Esophagus mucosa (tissue), 1 donor: ENCODE measurements at regions not wholly inside any gene's neighbourhood (a gene's known extent, or its start where the extent isn't known, plus 50 kb on each side); places are given as distances from the start of the nearest gene placed in this dataset.

ENCODE experiments used
- ATAC-seq: fragments of 200-7000 bp; cut with Tn5 transposase; one replicate; pipeline ENCODE4 v1.9.1; 2020
- donor health status: DM: yes; HTN: yes; CAD: no.

DNA sequence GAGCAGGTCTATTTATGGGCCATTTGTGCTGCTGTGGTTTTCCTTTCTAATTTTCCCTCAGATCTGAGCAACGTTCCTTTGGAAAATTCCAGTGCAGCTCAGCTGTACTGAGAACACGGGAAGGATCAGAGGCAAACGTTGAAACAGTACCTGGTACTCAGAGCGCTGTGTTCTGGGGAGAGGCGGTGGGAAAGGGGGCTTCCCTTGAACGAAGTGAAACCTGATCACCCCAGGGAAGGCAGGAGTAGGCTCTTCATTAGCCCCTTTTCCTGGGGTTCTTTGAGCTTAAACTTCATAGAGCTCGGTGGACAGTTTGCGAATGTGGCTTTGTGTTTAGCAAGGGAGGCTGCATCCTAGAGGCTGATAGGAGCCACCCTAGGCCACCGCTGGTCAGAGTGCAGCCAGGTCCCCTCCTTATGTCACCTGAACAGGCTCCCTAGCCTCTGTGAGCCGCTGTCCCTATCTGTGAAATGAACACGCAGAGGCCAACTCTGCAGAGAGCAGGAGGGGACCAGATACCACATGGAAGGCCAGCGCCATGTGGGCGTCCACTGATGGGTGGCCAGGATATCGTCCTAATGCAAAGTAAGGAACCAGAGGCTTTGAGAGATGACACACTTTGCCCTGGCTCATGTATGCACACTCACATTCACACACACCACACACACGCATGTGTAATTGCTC is 1464.8 kb downstream of the BRD1 start:
- no peak for ATAC-seq

DNA sequence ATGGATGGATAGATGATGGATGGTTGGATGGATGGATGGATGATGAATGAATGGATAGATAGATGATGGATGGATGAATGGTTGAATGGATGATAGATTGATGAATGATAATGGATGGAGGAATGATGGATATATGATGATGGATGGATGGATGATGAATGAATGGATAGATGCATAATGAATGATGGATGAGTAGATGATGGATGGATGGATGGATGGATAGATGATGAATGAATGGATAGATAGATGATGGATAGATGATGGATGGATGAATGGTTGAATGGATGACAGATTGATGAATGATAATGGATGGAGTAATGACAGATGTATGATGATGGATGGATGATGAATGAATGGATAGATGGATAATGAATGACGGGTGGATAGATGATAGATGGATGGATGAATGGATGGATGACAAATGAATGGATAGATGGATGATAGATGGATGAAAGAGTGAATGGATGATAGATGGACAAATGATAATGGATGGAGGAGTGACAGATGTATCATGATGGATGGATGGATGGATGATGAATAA is 1466.5 kb downstream of the BRD1 start:
- no peak for ATAC-seq

DNA sequence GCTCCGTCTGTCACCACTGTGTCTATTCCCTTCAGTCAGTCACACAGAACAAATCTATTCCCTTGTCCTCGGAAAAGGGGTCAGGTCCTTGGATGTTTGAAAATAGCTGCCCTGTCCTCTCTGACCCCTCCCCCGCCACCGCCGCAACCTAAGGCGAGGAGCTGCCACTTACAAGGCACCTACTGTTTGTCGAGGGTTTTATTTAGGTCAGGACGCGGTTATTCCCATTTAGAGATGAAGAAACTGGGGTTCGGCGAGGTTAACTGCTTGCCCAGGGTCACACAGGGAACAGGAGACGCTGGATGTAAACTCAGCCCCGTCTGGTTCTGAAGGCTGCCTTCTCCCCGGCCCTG is 1468.1 kb downstream of the BRD1 start:
- no peak for ATAC-seq

DNA sequence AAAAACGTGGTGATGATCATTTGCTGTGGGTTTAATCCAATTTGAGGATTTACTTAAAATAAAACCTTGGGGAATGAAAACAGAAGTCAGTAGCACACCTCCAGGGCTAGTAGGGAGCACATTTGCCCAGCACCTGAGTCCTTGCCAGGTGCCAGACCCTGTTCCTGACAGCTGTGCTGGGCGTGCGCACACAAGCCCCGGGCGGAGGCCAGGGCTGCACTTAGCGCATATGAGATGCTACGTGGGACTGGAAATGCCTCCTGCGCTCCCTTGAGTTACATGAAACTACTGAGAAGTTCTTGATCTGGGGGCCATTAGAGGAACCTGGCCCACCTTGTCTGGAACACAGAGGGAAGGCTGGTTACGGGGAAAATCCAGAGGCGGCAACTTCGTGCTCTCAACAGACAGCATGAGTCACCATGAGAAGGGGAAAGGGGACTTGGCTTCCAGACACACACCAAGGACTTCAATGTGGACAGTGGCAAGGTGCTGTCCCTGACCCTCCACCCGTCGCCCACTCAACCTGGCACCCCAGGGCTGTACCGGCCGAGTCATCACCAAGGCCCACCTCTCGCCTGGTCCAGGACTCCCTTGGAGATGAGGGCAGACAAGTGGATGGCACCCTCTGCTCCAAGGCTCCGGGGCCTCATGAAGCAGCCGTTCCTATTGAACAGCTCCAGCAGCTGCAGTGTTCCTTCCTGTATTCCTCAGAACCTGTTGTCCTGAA is 1468.6 kb downstream of the BRD1 start:
- ATAC-seq = no peak

DNA sequence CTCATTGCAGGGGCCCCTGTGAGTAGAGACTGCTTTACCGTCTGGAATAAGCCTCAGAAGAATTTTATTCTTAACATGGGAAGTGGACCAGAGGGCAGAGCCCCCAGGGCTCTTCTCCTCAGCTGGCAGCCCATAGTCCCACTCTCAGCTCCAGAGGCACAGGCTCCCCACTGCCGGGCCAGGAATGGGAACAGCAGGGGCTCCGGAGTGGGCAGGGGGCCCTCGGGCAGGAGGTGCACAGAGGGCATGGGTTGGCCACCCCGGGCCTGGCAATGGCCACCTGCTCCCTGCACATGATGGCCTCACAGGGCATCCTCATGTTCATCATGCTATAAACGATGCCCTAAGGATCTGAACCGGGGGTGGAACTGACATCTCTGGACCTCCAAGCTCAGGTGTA is 1469.7 kb downstream of the BRD1 start:
- no peak for ATAC-seq

DNA sequence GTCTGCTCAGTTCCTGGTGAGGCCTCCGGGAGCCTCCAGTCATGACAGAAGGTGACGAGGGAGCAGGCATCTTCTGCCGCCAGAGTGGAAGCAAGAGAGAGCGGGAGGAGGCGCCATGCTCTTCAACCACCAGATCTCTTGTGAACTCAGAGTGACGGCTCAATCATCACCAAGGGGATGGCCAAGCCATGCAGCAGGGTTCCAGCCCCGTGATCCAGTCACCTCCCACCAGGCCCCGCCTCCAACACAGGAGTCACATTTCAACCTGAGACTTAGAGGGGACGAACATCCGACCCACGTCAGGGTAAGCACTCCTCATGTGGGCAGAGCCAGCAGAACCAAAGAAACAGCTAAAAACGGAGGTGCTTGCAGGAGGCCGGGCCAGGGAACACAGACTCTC is 1470.5 kb downstream of the BRD1 start:
- ATAC-seq = no peak

DNA sequence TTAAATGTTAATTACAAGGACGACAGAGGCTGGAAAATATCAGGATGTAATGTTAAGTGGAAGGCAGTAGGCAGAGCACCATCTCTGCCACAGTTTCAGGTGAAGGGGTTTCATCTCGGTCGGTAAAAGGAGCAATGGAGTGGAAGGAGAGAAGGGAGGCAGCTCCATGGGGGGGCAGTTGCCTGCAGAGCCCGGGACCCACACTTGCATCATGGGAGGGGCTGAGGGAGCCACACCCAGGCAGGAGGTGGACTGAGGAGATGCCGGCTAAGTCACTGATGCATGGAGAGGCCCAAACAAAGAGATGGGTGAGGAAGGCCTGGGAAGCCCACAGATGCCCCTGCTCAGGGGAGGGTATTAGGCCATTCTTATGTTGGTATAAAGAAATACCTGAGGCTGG is 1470.9 kb downstream of the BRD1 start:
- ATAC-seq = no peak

DNA sequence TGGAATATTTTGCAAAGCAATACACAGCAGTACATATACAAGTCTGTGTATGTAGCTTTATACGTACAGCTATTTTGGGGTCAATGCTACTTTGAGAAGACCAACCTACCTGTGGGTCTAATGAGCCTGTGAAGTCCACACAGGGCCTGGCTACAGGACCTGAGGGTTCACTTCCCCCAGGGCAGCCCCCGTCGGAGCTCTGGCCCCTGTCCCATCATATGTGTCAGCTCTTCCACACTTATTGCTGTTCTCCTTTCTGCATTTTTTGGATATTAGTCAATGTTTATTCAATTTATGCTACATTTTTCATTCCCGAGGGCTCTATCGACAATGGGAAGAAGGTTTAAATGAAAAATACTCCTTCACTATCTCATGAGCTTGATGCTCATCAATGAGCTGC is 1473.6 kb downstream of the BRD1 start:
- ATAC-seq = no peak

DNA sequence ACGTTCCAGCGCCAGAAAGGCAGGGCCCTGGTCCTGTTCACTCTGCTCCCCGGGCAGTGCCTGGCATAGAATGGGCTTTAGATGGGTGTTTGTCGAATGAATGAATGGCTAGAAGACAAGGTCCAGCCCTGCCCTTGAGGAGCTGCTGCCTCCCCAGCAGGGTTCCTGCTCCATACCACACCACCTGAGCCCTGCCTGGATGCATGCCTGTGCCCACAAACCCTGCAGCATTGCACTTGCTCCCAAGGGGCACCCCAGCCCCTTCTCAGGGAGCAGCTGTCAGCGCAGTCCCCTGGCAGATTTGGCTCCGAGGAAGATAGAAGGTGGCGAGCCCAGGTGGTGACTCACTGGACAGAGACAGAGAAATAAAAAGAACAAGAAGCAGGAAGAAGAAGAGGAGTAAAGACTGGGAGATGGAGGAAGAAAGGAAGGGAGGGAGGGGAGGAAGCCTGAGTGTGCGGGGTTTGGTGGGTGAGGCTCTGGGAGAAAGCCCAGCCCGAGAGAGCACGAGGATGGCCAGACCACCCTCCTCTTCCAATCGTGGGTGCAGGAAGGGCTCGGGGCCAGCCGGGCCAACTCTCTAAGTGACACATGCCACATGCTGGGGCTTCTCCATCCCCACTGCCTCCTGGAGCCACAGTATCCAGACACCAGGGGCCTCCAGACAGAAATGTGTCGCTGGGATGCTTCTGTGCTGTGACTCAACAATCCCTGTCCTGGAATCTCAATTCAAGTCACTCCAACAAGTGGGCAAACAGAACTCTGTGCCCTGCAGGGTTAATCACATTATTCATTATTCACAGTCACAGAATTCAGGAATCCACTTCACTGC is 1474.3 kb downstream of the BRD1 start:
- ATAC-seq = no peak

DNA sequence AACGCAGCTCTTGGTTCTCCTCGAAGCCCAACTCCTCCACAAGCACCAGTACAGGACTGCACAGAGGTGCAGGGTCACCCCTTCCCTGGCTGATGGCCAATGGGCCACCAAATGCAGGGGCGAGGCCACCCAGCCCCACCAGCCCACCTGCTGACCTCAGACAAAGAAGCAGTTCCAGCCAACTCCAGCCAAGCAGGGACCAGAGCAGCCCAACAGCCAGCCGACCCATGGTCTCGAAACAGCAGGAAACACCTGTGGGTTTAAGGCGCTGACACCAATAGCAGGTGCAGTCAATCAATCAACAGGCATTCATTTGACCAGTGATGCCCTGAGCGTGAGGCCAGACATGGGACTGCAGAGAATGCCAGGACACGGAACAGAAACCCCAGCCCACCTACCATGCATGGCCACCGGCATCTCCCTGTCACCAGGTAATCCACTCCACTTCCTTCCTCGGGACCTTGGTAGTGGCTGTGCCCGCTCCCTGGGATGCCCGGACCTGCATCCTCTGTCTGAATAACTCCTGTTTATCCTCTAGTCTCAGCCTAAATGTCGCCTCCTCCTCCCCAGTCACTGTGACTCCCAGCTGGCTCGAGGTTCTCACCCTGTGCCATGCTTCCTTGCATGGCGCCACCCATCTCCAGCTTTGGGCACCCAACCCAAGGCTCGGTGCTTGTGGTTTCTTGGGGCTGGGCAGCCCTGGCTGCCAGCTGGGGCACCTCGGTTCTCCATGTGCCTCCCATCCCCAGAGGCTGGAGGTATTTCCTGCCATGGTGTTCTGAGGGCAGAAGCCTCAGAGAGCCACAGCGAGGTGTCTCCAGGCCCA is 1475.4 kb downstream of the BRD1 start:
- no peak for ATAC-seq

DNA sequence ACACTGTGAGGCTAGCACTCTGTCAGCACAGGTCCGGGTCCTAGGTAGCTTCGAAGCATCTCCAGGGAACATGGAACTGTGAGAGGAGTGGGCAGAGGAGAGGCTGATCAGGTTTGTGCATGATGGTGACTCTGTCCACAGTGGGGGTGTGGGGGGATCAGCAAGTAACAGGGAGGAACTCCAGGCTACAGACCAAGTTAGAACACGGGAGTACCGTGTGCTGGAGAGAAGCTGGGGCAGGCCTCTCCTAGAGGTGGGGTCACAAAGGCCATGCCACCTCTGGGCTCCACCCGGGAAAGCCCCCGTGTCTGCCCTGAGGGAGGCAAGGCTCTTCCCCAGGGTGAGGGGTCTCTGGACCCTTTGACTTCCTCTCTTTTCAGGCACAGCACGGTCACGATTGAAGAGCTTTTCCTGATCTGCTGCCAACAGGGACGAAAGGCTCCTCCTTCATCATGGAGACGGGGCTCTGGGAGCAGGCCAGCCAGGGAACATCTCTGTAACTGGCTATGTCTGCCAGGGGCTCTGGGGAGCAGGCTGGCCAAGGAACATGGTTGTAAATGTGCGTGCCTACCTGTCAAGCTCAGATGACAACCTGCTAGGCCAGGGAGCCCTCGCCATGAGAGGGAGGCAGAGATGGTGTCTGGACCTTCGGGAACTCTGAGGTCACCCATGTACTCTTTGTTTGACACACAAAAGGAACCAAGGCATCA is 1476.1 kb downstream of the BRD1 start:
- no peak for ATAC-seq

DNA sequence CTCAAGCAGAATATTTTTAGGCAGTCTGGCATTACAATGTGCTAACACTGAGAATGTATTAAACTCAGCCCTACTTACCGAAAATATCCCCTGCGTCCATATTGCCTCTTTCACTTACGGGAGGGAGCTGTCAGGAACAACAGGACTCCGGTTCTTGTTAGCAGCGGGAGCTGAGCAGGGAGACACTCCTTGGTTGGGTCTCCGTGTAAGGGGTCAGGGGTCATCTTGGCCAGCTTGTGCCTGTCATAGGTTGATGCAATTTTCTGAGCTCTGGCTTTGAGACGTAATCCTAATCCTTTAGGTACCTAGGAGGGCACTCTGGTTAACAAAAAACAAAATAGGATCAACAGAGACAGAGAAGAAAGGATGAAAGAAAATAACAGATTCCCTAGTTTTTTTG is 1477.2 kb downstream of the BRD1 start:
- no peak for ATAC-seq

DNA sequence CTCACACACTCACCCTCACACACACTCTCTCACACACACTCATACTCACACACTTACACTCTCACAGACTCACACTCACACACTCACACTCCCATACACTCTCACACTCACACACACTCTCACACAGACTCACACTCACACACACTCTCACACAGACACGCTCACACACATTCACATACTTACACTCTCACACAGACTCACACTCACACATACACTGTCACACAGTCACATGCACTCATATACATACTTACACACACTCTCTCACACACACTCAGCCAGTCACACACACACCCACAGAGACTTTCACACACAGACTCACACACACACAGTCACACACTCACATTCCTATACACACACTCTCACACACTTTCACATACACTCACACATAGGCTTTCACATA is 1478.8 kb downstream of the BRD1 start:
- no peak for ATAC-seq

DNA sequence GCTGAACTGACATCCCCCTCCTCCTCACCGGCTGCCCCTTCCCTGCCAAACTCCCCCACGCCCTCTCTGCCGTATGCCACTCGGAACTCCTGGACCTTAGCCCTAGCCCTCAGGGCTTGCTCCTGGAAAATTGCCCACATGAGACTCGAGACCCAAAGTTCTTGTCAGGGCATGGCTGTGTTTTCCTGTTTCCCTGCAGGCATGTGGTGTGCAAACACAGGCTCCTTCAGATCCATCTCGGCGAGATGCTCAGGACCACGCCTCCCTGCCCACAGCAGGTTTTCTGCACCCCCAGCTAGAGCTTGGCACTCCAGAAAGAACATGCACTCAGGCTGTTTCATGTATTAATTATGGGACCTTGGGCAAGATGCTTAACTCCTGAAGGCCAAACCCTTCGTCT is 1480.4 kb downstream of the BRD1 start:
- no peak for ATAC-seq

DNA sequence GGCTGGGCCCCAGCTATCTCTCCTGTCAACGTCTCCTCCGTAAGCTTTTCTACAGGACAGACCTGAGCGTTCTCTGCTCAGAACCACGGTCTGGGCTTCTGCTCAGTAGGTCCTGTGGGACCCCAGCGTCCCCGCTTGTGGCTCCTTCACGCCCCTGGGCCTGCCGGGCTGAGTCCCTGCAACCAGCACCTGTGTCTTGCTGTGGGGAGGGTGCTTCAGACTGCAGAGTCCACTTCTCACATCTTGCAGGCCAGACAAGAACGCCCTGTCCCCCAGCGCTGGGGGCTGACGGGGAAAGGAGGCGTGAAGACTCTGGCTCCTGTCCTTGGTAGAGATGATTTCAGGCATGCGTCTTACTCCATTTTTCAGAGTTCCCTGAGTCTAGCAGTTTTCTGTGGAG is 1480.8 kb downstream of the BRD1 start:
- no peak for ATAC-seq

DNA sequence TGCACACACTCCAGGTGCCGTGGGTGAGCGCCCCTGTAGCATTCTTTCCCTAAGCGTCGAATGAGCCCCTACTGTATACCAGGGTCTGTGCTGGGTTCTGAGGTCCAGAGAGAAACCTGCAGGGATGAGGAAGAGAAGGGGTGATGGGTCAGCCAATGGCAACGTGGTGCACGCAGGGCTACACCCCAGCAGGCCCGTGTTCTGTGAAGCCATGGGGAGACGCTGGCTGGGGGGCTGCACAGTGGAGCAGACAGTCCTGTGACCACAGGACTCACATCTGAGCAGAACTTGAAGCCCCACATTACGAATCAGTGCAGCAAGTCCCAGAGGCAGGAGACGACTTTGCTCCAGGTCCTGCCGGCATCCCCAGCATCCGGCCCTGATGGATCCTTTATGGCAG is 1481.4 kb downstream of the BRD1 start:
- no peak for ATAC-seq

DNA sequence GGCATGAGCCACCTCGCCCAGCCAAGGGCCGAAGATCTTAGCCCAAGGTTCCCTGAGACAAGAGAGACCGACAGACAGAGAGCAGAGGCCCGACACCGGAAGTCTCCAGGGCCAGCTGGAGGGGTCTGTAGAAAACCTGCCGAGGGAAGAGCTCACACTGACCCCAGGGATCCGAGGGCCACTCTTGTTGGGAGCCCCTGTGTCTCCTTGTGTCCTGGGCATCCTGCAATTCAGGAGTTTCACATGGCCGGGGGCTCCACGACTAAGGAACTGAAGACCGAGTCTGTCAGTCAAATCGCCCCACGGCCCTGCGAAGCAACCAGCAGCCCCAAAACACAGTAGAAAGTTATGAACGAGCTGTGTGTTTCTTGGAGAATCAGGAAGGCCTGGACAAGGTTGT is 1482.0 kb downstream of the BRD1 start:
- no peak for ATAC-seq

DNA sequence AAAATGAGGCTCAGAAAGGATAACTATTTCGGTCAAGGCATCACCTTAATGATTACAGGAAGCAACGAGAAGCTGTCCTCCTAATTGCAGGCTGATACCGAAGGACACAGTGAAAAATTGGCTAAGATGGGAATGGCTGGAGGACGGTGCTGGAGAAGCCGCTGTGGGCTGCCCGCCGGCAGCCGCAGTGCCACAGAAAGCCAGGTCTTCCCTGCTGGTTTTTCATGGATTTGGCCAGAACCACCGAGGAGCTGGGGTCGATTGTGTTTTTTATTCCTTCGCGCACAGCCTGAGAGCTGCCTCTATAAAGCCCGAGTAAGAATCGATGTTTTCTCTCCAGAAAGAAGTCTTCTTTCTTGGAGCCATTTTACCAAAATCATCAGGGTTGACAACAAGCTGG is 1484.2 kb downstream of the BRD1 start:
- ATAC-seq = no peak

DNA sequence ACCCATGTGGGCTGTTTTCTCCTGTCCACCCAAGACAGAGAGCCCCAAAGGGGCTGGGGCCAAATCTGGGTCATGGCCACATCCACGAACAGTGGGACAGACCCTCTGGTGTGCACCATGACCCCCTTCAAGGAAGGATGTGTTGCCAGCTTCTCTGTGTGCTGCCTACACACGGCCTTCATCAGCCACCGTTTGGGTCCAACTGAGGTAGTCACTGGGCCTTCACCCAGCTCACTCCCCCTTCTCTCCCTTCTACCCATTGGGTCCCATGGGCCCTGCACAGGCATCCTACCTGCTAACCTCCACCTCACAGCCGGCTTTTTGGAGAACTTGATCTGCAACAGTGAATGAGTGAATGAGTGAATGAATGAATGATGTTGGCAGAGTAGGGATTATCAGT is 1484.9 kb downstream of the BRD1 start:
- ATAC-seq = no peak

DNA sequence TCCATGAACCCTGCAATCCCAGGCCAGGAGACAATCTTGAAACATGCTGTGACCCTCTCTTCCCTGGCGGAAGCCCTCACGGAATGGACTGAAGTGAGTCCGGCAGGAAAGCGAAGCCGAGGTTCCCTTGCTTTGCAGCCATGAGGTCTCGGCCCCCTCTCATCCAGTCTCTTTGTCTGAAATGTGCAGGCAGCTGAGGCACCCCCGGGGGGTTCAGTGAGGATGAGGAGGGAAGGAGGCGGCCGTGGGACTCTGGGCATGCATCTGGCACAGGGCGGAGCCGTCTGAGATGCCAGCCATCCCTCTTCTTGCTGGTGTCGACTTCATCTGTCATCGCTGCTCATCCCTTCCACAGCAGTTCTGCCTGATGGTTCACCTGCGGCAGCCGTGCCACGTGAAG is 1485.7 kb downstream of the BRD1 start:
- no peak for ATAC-seq

DNA sequence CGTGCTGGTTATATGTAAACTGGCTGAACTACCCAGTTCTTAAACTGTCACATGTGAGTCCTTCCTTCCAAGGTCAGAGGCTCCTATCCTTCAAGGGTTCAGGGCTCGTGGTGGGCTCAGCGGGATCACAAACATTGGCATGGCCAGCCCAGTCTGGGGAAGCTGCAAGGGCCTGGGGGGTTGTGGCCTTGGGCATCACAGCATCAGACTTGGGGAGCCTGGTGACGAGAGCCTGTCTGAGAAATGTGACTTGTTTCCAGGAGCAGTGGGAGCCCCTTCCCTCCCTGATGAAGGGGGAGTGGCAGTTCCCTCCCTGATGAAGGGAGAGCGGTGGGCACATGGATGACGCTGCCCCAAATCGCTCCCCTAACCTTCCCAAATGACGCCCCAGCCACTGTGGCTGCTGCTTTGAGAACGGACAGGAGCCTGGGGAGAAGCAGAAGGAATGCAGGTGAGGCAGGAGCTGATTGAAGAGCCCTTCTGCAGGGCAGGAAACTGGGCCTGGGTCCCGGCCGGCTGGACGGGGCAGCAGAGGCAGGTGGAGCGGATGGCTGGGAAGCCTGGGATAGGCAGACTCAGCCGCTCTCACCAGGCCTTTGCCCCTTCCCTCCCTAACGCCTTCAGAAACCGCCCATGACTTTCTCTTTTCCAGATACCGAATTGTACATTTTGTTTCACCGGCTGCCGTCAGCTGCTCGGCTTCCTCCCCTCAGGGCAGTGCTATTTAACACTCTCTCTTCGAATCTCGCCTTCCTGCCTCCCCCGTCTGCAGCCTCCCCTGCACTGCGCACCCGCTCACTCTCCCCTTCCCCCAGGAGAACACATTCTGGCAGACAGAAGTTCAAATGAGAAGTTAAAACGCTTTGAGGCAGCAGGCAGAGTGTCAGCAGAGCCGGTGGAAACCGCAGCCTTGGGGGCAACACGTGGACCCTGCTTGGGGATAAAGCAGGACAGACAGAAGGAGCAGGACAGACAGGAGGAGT is 1486.7 kb downstream of the BRD1 start:
- no peak for ATAC-seq
